WTC11 (cell line): ENCODE measurements at regions not wholly inside any gene's neighbourhood (a gene's known extent, or its start where the extent isn't known, plus 50 kb on each side); places are given as distances from the start of the nearest gene placed in this dataset.

Experiments
- ATAC-seq: fragments of 200-7000 bp; cut with Tn5 transposase; 2 replicates; pipeline ENCODE4 v1.10.0; 2021; ENCODE audit warnings: mild to moderate bottlenecking, moderate library complexity
- CTCF ChIA-PET: fragments of 300-600 bp; sonication (Branson Sonifier 250); formaldehyde crosslinking; loops from one replicate; lab custom pipeline; 2021; ENCODE audit warnings: antibody characterized with exemption; lab: Charles Lee
- POLR2A ChIA-PET: fragments of 350-600 bp; sonication (Branson Sonifier 250); formaldehyde crosslinking; loops from one replicate; lab custom pipeline; 2021; ENCODE audit warnings: antibody characterized with exemption; lab: Charles Lee
- DNase-seq: peaks from one replicate; pipeline ENCODE4 v3.0.0; 2021; ENCODE audit warnings: low spot score
- H3K27ac Mint-ChIP-seq: 2 replicates; pipeline ENCODE4 v1.8.0; 2021; ENCODE audit warnings: mixed read lengths
- H3K27me3 Mint-ChIP-seq: 2 replicates; pipeline ENCODE4 v1.8.0; 2021; ENCODE audit warnings: low read depth, mild to moderate bottlenecking, moderate library complexity, mixed read lengths
- H3K36me3 Mint-ChIP-seq: 2 replicates; pipeline ENCODE4 v1.8.0; 2021; ENCODE audit warnings: mixed read lengths
- H3K4me1 Mint-ChIP-seq: 2 replicates; pipeline ENCODE4 v1.8.0; 2022; ENCODE audit warnings: mixed read lengths
- H3K4me3 Mint-ChIP-seq: 2 replicates; pipeline ENCODE4 v1.8.0; 2021; ENCODE audit warnings: mild to moderate bottlenecking, moderate library complexity, mixed read lengths
- H3K9me3 Mint-ChIP-seq: 2 replicates; pipeline ENCODE4 v1.8.0; 2021; ENCODE audit warnings: mixed read lengths
- ATF6 ChIP-seq: sonication (generic); formaldehyde crosslinking; IDR thresholded peaks from 2 replicates; pipeline ENCODE4 v1.8.1; 2023; ENCODE audit warnings: mild to moderate bottlenecking, missing genetic modification reagents
- FOXK1 ChIP-seq: sonication (generic); formaldehyde crosslinking; IDR thresholded peaks from 2 replicates; pipeline ENCODE4 v1.8.0; 2022; ENCODE audit warnings: mild to moderate bottlenecking, moderate library complexity, missing genetic modification reagents
- GABPB1 ChIP-seq: sonication (generic); formaldehyde crosslinking; IDR thresholded peaks from 2 replicates; pipeline ENCODE4 v1.8.1; 2023; ENCODE audit warnings: mild to moderate bottlenecking, missing genetic modification reagents
- IRF1 ChIP-seq: sonication (generic); formaldehyde crosslinking; IDR thresholded peaks from 2 replicates; pipeline ENCODE4 v1.8.0; 2023; ENCODE audit warnings: missing genetic modification reagents
- JAZF1 ChIP-seq: fragments of 250-450 bp; sonication (Bioruptor Pico); IDR thresholded peaks from 2 replicates; pipeline ENCODE4 v1.9.0; 2021; ENCODE audit warnings: moderate library complexity, mild to moderate bottlenecking, inconsistent platforms
- MYBL2 ChIP-seq: sonication (generic); formaldehyde crosslinking; IDR thresholded peaks from 2 replicates; pipeline ENCODE4 v1.8.1; 2023; ENCODE audit warnings: mild to moderate bottlenecking, moderate library complexity, missing genetic modification reagents
- NFE2L1 ChIP-seq: sonication (generic); formaldehyde crosslinking; IDR thresholded peaks from 2 replicates; pipeline ENCODE4 v1.8.1; 2023; ENCODE audit warnings: missing genetic modification reagents
- NR1H2 ChIP-seq: sonication (generic); formaldehyde crosslinking; IDR thresholded peaks from 2 replicates; pipeline ENCODE4 v1.9.0; 2021; ENCODE audit warnings: mild to moderate bottlenecking, moderate library complexity, missing genetic modification reagents
- PRDM15 ChIP-seq: sonication (generic); formaldehyde crosslinking; IDR thresholded peaks from 2 replicates; pipeline ENCODE4 v1.8.0; 2022; ENCODE audit warnings: missing genetic modification reagents
- RELA ChIP-seq: sonication (generic); formaldehyde crosslinking; IDR thresholded peaks from 2 replicates; pipeline ENCODE4 v1.8.1; 2022; ENCODE audit warnings: missing genetic modification reagents, mild to moderate bottlenecking, borderline replicate concordance
- SMAD4 ChIP-seq: sonication (generic); formaldehyde crosslinking; IDR thresholded peaks from 2 replicates; pipeline ENCODE4 v1.8.0; 2022; ENCODE audit warnings: mild to moderate bottlenecking, missing genetic modification reagents
- TEAD1 ChIP-seq: sonication (generic); formaldehyde crosslinking; IDR thresholded peaks from 2 replicates; pipeline ENCODE4 v1.8.0; 2022; ENCODE audit warnings: mild to moderate bottlenecking, missing genetic modification reagents
- TP53 ChIP-seq: sonication (generic); formaldehyde crosslinking; IDR thresholded peaks from 2 replicates; pipeline ENCODE4 v1.8.1; 2023; ENCODE audit warnings: mild to moderate bottlenecking, missing genetic modification reagents
- ZBTB21 ChIP-seq: sonication (generic); formaldehyde crosslinking; IDR thresholded peaks from 2 replicates; pipeline ENCODE4 v1.8.1; 2023; ENCODE audit warnings: mild to moderate bottlenecking, missing genetic modification reagents, borderline replicate concordance
- ZNF121 ChIP-seq: sonication (generic); formaldehyde crosslinking; IDR thresholded peaks from 2 replicates; pipeline ENCODE4 v1.8.0; 2023; ENCODE audit warnings: missing genetic modification reagents
- ZNF317 ChIP-seq: sonication (generic); formaldehyde crosslinking; IDR thresholded peaks from 2 replicates; pipeline ENCODE4 v1.8.1; 2023; ENCODE audit warnings: low read depth, mild to moderate bottlenecking, moderate library complexity, missing genetic modification reagents, borderline replicate concordance
- ZNF416 ChIP-seq: fragments of 250-450 bp; sonication (Bioruptor Pico); IDR thresholded peaks from 2 replicates; pipeline ENCODE4 v1.9.0; 2021; ENCODE audit warnings: mild to moderate bottlenecking, inconsistent platforms
- ZNF671 ChIP-seq: fragments of 250-450 bp; sonication (Bioruptor Pico); IDR thresholded peaks from 2 replicates; pipeline ENCODE4 v1.8.0; 2021; ENCODE audit warnings: mild to moderate bottlenecking
- TF ChIP-seq, protein P1 (sequence below): sonication (generic); formaldehyde crosslinking; conservative IDR thresholded peaks from 2 replicates; pipeline ENCODE4 v1.8.1; 2023; ENCODE audit warnings: mild to moderate bottlenecking, low read depth, missing genetic modification reagents, moderate library complexity
- TF ChIP-seq, protein P2 (sequence below): fragments of 200-600 bp; IDR thresholded peaks from 2 replicates; pipeline ENCODE4 v1.8.0; 2022; ENCODE audit warnings: antibody characterized with exemption
- TF ChIP-seq, protein P3 (sequence below): sonication (generic); formaldehyde crosslinking; conservative IDR thresholded peaks from 2 replicates; pipeline ENCODE4 v1.8.1; 2022; ENCODE audit warnings: mild to moderate bottlenecking, missing genetic modification reagents

GRCh38 chr18:72648481-72648960 is 104.4 kb upstream of the CBLN2 start (continued):
- TF ChIP-seq, protein P1, sequence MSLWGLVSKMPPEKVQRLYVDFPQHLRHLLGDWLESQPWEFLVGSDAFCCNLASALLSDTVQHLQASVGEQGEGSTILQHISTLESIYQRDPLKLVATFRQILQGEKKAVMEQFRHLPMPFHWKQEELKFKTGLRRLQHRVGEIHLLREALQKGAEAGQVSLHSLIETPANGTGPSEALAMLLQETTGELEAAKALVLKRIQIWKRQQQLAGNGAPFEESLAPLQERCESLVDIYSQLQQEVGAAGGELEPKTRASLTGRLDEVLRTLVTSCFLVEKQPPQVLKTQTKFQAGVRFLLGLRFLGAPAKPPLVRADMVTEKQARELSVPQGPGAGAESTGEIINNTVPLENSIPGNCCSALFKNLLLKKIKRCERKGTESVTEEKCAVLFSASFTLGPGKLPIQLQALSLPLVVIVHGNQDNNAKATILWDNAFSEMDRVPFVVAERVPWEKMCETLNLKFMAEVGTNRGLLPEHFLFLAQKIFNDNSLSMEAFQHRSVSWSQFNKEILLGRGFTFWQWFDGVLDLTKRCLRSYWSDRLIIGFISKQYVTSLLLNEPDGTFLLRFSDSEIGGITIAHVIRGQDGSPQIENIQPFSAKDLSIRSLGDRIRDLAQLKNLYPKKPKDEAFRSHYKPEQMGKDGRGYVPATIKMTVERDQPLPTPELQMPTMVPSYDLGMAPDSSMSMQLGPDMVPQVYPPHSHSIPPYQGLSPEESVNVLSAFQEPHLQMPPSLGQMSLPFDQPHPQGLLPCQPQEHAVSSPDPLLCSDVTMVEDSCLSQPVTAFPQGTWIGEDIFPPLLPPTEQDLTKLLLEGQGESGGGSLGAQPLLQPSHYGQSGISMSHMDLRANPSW (CRISPR knock-in tag), result no peak
- TF ChIP-seq TEAD1 (CRISPR knock-in tag) (no peak), NFE2L1 (no peak), SMAD4 (CRISPR knock-in tag) (no peak), NR1H2 (CRISPR knock-in tag) (no peak)
- TF ChIP-seq, protein P2, sequence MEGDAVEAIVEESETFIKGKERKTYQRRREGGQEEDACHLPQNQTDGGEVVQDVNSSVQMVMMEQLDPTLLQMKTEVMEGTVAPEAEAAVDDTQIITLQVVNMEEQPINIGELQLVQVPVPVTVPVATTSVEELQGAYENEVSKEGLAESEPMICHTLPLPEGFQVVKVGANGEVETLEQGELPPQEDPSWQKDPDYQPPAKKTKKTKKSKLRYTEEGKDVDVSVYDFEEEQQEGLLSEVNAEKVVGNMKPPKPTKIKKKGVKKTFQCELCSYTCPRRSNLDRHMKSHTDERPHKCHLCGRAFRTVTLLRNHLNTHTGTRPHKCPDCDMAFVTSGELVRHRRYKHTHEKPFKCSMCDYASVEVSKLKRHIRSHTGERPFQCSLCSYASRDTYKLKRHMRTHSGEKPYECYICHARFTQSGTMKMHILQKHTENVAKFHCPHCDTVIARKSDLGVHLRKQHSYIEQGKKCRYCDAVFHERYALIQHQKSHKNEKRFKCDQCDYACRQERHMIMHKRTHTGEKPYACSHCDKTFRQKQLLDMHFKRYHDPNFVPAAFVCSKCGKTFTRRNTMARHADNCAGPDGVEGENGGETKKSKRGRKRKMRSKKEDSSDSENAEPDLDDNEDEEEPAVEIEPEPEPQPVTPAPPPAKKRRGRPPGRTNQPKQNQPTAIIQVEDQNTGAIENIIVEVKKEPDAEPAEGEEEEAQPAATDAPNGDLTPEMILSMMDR, result no peak

DNA sequence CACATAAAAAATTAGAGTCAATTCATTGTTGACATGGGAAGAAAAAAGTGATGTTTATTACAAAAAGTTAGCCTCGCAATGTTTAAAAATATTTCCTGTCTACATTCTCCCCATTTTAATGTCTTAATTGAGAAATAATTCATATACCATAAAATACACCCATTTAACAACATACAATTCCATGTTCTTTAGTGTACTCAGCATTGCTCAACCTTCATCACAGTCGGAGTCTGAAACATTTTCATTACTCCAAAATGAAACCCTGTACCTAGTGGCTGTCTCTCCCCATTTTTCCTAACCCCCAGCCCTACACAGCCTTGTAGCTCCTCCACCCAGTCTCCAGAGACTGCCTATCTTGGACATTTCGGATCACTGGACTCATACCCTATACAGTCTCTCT is 103.9 kb upstream of the CBLN2 start:
- TF ChIP-seq MYBL2 (CRISPR knock-in tag), result no peak
- no peak for TF ChIP-seq GABPB1 (CRISPR knock-in tag)
- TF ChIP-seq ZNF416 (CRISPR knock-in tag), result no peak
- no peak for TF ChIP-seq ZNF317 (CRISPR knock-in tag)
- no peak for TF ChIP-seq IRF1 (CRISPR knock-in tag)
- TF ChIP-seq JAZF1, result no peak
- no peak for TF ChIP-seq TP53 (CRISPR knock-in tag)
- TF ChIP-seq ZNF121 (CRISPR knock-in tag), result no peak
- TF ChIP-seq FOXK1 (CRISPR knock-in tag), result no peak
- TF ChIP-seq ZNF671, result no peak
- no peak for TF ChIP-seq RELA
- TF ChIP-seq ATF6 (CRISPR knock-in tag), result no peak
- TF ChIP-seq, all 79 proteins: peak for 0
- ATAC-seq (no peak), DNase-seq (no peak)
- Mint-ChIP-seq H3K36me3 (peaks cover 7% of the 10 kb centered on the region), H3K27ac (no peak overlapping the region), H3K4me3 (no peak overlapping the region), H3K4me1 (no peaks in the 10 kb centered on the region), H3K27me3 (no peaks in the 10 kb centered on the region; the same call in none of the 2 replicates), H3K9me3 (peaks cover 45% of the 10 kb centered on the region)
- ChIA-PET POLR2A (no interaction called here), CTCF (no interaction called here)

GRCh38 chr18:72640557-72640956 is 96.4 kb upstream of the CBLN2 start:
- no peak for ATAC-seq
- ChIA-PET POLR2A (no interaction called here), CTCF (no interaction called here)
- peaks cover 56% of the 10 kb centered on the region for H3K9me3 Mint-ChIP-seq
- peaks cover 7% of the 10 kb centered on the region for H3K4me1 Mint-ChIP-seq
- H3K4me3 Mint-ChIP-seq, result no peak overlapping the region
- no peak for DNase-seq
- H3K27ac Mint-ChIP-seq, result no peak overlapping the region
- H3K27me3 Mint-ChIP-seq, result no peaks in the 10 kb centered on the region; the same call in 1 of the 2 replicates
- peaks cover 16% of the 10 kb centered on the region for H3K36me3 Mint-ChIP-seq
- TF ChIP-seq PRDM15 (CRISPR knock-in tag), result no peak
- no peak for TF ChIP-seq ZBTB21
- TF ChIP-seq, protein P3, sequence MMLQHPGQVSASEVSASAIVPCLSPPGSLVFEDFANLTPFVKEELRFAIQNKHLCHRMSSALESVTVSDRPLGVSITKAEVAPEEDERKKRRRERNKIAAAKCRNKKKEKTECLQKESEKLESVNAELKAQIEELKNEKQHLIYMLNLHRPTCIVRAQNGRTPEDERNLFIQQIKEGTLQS (CRISPR knock-in tag), result no peak
- no peak for TF ChIP-seq ZNF671
